GM12878 (cell line): ENCODE measurements at regions not wholly inside any gene's neighbourhood (a gene's known extent, or its start where the extent isn't known, plus 50 kb on each side); places are given as distances from the start of the nearest gene placed in this dataset.

Source experiments
- ASH2L ChIP-seq: fragments of 300-600, 200-600 bp; sonication (generic); IDR thresholded peaks from 2 replicates; pipeline ENCODE4 v1.6.1; 2017; ENCODE audit warnings: low read depth, mild to moderate bottlenecking, borderline replicate concordance
- CHD2 ChIP-seq: IDR thresholded peaks from 2 replicates; pipeline ENCODE4 v1.6.1; 2011; ENCODE audit warnings: low read depth, low read length, improper control_type of control experiment, borderline replicate concordance
- EZH2 ChIP-seq: IDR thresholded peaks from 2 replicates; pipeline ENCODE4 v1.6.1; 2012; ENCODE audit warnings: low read depth, mild to moderate bottlenecking, control low read depth, inconsistent platforms, low read length, borderline replicate concordance; ENCODE audit not compliant: control insufficient read depth
- JUND ChIP-seq: IDR thresholded peaks from 2 replicates; pipeline ENCODE4 v1.6.1; 2012; ENCODE audit warnings: low read depth, mild to moderate bottlenecking, low read length, improper control_type of control experiment, moderate library complexity
- POLR2A ChIP-seq: IDR thresholded peaks from 2 replicates; pipeline ENCODE4 v1.6.1; 2011; ENCODE audit warnings: low read depth, mild to moderate bottlenecking, low read length
- RCOR1 ChIP-seq: conservative IDR thresholded peaks from 2 replicates; pipeline ENCODE4 v1.6.1; 2012; ENCODE audit warnings: low read depth, low read length, improper control_type of control experiment
- TF ChIP-seq, protein P1 (sequence below): fragments of 450-650 bp; IDR thresholded peaks from 2 replicates; pipeline ENCODE4 v1.6.1; 2017; ENCODE audit warnings: mild to moderate bottlenecking, low read depth, inconsistent platforms; ENCODE audit not compliant: poor library complexity, severe bottlenecking
- TF ChIP-seq, protein P2 (sequence below): fragments of 450-650 bp; IDR thresholded peaks from 2 replicates; pipeline ENCODE4 v1.6.1; 2016; ENCODE audit warnings: mild to moderate bottlenecking
- TF ChIP-seq, protein P3 (sequence below), 3 experiments: IDR thresholded peaks in 2 of 3; conservative IDR thresholded peaks in 1 of 3; 2 replicates each; pipeline ENCODE4 v1.5.1; 2011; ENCODE audit warnings: low read depth in 3 of 3, low read length in 3 of 3, mild to moderate bottlenecking in 3 of 3, control low read depth in 2 of 3, moderate library complexity in 2 of 3, inconsistent platforms in 1 of 3, mixed read lengths in 1 of 3; ENCODE audit not compliant: control insufficient read depth in 2 of 3, insufficient read depth in 1 of 3; ENCODE audit errors: extremely low read depth in 1 of 3
- TF ChIP-seq, protein P4 (sequence below): IDR thresholded peaks from 2 replicates; pipeline ENCODE4 v1.6.1; 2011; ENCODE audit warnings: low read depth, mild to moderate bottlenecking, low read length, moderate library complexity, borderline replicate concordance; ENCODE audit errors: extremely low read depth
- TF ChIP-seq, protein P5 (sequence below): IDR thresholded peaks from 2 replicates; pipeline ENCODE4 v1.6.1; 2011; ENCODE audit warnings: borderline replicate concordance, low read depth, mild to moderate bottlenecking, moderate library complexity, low read length; ENCODE audit not compliant: insufficient read depth, poor library complexity, severe bottlenecking

DNA sequence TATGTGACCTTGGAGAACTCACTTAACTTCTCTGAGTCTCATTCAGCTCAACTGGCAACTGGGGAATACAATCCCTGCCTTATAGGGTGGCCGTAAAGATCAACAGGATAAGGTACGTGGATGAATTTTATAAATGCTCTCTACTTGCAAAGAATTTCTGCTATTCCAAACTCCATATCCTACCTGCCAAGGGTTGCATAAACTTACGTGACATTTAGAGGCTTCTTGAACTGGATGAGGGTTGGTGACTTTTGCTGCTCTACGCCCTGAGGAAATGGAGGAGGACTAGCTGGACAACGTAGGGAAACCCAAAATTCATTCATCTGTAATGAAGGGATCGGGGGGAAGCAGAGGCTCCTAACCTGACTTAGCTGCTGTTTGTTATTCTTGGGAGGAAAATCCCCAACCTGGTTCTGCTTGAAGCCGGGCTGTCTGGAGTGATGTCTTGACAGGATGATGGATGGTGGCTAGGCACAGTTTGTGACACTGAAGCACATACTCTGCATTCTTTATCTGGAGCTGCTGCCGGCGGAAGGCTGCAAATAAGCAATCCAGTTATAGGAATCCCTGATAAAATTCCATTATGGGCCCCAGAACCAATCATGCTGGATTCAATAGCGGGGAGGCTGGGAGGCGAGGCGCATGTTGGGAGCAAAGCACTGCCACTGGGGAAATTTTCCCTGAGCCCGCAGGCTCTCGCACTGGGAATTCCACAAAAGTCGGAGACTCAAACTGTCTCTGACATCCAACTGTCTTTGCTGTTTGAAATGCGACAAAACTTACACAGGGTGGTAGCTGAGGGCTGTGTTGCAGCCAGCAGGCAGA is 94.7 kb upstream of the SDK2 start:
- TF ChIP-seq CHD2 (no peak), ASH2L (no peak), POLR2A (no peak), EZH2 (no peak), JUND (no peak), RCOR1 (no peak)
- TF ChIP-seq, protein P1, sequence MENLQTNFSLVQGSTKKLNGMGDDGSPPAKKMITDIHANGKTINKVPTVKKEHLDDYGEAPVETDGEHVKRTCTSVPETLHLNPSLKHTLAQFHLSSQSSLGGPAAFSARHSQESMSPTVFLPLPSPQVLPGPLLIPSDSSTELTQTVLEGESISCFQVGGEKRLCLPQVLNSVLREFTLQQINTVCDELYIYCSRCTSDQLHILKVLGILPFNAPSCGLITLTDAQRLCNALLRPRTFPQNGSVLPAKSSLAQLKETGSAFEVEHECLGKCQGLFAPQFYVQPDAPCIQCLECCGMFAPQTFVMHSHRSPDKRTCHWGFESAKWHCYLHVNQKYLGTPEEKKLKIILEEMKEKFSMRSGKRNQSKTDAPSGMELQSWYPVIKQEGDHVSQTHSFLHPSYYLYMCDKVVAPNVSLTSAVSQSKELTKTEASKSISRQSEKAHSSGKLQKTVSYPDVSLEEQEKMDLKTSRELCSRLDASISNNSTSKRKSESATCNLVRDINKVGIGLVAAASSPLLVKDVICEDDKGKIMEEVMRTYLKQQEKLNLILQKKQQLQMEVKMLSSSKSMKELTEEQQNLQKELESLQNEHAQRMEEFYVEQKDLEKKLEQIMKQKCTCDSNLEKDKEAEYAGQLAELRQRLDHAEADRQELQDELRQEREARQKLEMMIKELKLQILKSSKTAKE = no peak
- TF ChIP-seq, protein P2, sequence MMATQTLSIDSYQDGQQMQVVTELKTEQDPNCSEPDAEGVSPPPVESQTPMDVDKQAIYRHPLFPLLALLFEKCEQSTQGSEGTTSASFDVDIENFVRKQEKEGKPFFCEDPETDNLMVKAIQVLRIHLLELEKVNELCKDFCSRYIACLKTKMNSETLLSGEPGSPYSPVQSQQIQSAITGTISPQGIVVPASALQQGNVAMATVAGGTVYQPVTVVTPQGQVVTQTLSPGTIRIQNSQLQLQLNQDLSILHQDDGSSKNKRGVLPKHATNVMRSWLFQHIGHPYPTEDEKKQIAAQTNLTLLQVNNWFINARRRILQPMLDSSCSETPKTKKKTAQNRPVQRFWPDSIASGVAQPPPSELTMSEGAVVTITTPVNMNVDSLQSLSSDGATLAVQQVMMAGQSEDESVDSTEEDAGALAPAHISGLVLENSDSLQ = no peak
- TF ChIP-seq, protein P3, sequence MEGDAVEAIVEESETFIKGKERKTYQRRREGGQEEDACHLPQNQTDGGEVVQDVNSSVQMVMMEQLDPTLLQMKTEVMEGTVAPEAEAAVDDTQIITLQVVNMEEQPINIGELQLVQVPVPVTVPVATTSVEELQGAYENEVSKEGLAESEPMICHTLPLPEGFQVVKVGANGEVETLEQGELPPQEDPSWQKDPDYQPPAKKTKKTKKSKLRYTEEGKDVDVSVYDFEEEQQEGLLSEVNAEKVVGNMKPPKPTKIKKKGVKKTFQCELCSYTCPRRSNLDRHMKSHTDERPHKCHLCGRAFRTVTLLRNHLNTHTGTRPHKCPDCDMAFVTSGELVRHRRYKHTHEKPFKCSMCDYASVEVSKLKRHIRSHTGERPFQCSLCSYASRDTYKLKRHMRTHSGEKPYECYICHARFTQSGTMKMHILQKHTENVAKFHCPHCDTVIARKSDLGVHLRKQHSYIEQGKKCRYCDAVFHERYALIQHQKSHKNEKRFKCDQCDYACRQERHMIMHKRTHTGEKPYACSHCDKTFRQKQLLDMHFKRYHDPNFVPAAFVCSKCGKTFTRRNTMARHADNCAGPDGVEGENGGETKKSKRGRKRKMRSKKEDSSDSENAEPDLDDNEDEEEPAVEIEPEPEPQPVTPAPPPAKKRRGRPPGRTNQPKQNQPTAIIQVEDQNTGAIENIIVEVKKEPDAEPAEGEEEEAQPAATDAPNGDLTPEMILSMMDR (IDR thresholded peaks at IDR 0.05 in 2 of 3, conservative IDR thresholded peaks at IDR 0.05 in 1 of 3; ENCODE audit: control insufficient read depth in 2 of 3, extremely low read depth in 1 of 3, insufficient read depth in 1 of 3, low read depth in 3 of 3, low read length in 3 of 3) = no peak
- TF ChIP-seq, protein P4, sequence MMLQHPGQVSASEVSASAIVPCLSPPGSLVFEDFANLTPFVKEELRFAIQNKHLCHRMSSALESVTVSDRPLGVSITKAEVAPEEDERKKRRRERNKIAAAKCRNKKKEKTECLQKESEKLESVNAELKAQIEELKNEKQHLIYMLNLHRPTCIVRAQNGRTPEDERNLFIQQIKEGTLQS = no peak
- TF ChIP-seq, protein P5, sequence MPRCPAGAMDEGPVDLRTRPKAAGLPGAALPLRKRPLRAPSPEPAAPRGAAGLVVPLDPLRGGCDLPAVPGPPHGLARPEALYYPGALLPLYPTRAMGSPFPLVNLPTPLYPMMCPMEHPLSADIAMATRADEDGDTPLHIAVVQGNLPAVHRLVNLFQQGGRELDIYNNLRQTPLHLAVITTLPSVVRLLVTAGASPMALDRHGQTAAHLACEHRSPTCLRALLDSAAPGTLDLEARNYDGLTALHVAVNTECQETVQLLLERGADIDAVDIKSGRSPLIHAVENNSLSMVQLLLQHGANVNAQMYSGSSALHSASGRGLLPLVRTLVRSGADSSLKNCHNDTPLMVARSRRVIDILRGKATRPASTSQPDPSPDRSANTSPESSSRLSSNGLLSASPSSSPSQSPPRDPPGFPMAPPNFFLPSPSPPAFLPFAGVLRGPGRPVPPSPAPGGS = no peak
